DND-41 (cell line): ENCODE measurements at regions not wholly inside any gene's neighbourhood (a gene's known extent, or its start where the extent isn't known, plus 50 kb on each side); places are given as distances from the start of the nearest gene placed in this dataset.

Experiments used
- CTCF ChIP-seq: IDR thresholded peaks from 2 replicates; pipeline ENCODE4 v1.5.1; 2012; ENCODE audit warnings: borderline replicate concordance, low read length, moderate library complexity, mild to moderate bottlenecking; ENCODE audit not compliant: poor library complexity, severe bottlenecking; ENCODE audit errors: extremely low read depth
- EZH2 ChIP-seq: IDR thresholded peaks from 3 replicates; pipeline ENCODE4 v1.6.1; 2012; ENCODE audit warnings: borderline replicate concordance, low read depth, mild to moderate bottlenecking, moderate library complexity, low read length, inconsistent platforms; ENCODE audit not compliant: severe bottlenecking

DNA sequence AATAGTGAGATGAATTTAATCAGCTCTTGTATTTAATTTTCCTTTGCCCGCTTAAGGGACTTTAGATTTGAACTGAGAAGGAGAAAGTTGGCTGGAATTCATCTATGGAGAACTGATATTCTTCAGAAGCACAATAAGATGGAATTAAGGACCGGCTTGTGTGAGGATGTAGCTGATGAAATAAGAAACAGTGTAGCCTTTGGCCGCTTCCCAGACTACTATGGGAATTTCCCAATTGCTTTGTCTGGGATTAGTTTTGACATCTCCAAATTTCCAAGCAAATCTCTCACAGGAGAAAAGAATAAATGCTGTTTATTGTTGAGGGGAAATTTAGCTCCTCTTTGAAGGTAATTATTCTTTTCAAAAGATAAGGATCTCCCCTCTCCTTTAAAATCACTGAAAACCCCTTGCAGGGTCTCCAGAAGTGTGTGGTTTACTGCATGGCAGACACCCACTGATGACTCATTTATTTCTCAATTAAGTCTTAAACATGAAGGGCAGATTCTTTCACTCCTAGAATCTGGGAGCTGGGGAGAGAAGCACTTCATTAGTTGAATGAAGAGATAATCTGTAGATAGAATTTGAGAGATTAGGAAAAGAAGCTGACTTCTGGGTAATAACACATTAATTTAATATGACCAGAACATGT lies 606.5 kb upstream of the ADAMTS16 start:
- TF ChIP-seq CTCF, result no peak
- no peak for TF ChIP-seq EZH2
